ENCODE measurements at regions not wholly inside any gene's neighbourhood (a gene's known extent, or its start where the extent isn't known, plus 50 kb on each side); places are given as distances from the start of the nearest gene placed in this dataset.
A peak's percentile ranks its signal among the peaks of the same experiment; 100 is the strongest.

GRCh38 chr12:30019366-30020140 is 235.8 kb upstream of the TMTC1 start:
- 31% methylated on average over 4 of the region's 4 CpGs for WGBS
- no peaks in the 10 kb centered on the region for H3K79me1 ChIP-seq (replicated peaks; ENCODE audit: low read length, poor library complexity, severe bottlenecking)
- no peak overlapping the region for H3K4me3 ChIP-seq (ENCODE audit: insufficient read depth in 1 of 2, low read depth in 1 of 2, low read length in 2 of 2)
- no peak overlapping the region for H3K9ac ChIP-seq (ENCODE audit: low read length)
- no peak overlapping the region for H3K14ac ChIP-seq (ENCODE audit: low read length in 2 of 2)
- peak overlapping the region in 1 of 2 experiments; percentile 76 for H3K4ac ChIP-seq (ENCODE audit: low read depth in 1 of 2, low read length in 2 of 2)
- peak overlapping the region; percentile 35 for H3K4me2 ChIP-seq (ENCODE audit: low read length, poor library complexity, severe bottlenecking)
- no peak overlapping the region for H2BK15ac ChIP-seq (ENCODE audit: low read depth, poor library complexity, severe bottlenecking)
- no peak overlapping the region for H4K91ac ChIP-seq (ENCODE audit: low read length)
- no peaks in the 10 kb centered on the region for H3K36me3 ChIP-seq (ENCODE audit: control insufficient read depth in 1 of 2, insufficient read depth in 2 of 2, low read depth in 1 of 2, low read length in 2 of 2)
- peak; percentile 69 for DNase-seq
- H2BK5ac ChIP-seq (ENCODE audit: low read depth, low read length, poor library complexity, severe bottlenecking): no peak overlapping the region
- no peak overlapping the region for H2AFZ ChIP-seq (ENCODE audit: low read depth, low read length)
- H2BK120ac ChIP-seq (ENCODE audit: low read depth, low read length): no peak overlapping the region
- H3K9me3 ChIP-seq (ENCODE audit: control insufficient read depth, low read length): no peaks in the 10 kb centered on the region
- H3K4me1 ChIP-seq (ENCODE audit: control insufficient read depth, insufficient read depth, low read depth, low read length): no peaks in the 10 kb centered on the region
- peak overlapping the region; percentile 18 to 67 for H2BK12ac ChIP-seq (ENCODE audit: low read length in 2 of 2)
- H3K23ac ChIP-seq (ENCODE audit: low read length in 2 of 2): no peak overlapping the region
- no peak overlapping the region for H3K27ac ChIP-seq (ENCODE audit: low read length, poor library complexity, severe bottlenecking)
- no peaks in the 10 kb centered on the region for H3K27me3 ChIP-seq (ENCODE audit: control insufficient read depth in 1 of 2, insufficient read depth in 1 of 2, low read length in 2 of 2)
- H2AK5ac ChIP-seq (ENCODE audit: low read length, severe bottlenecking): no peak overlapping the region
- no peak overlapping the region for H4K8ac ChIP-seq (ENCODE audit: low read length)
- no peak overlapping the region for H3K18ac ChIP-seq (ENCODE audit: low read depth in 1 of 2, low read length in 2 of 2)

- H3K36me3 ChIP-seq (ENCODE audit: control insufficient read depth in 1 of 2, insufficient read depth in 2 of 2, low read depth in 1 of 2, low read length in 2 of 2): no peaks in the 10 kb centered on the region
- WGBS: 93% methylated on average over 9 of the region's 10 CpGs
- no peaks in the 10 kb centered on the region for H3K9me3 ChIP-seq (ENCODE audit: control insufficient read depth, low read length)
- no peak overlapping the region for H2BK15ac ChIP-seq (ENCODE audit: low read depth, poor library complexity, severe bottlenecking)
- no peak overlapping the region for H2BK5ac ChIP-seq (ENCODE audit: low read depth, low read length, poor library complexity, severe bottlenecking)
- no peak overlapping the region for H3K14ac ChIP-seq (ENCODE audit: low read length in 2 of 2)
- H2BK12ac ChIP-seq (ENCODE audit: low read length in 2 of 2): peak overlapping the region; percentile 15 to 63
- no peak overlapping the region for H2BK120ac ChIP-seq (ENCODE audit: low read depth, low read length)
- no peak overlapping the region for H3K4me2 ChIP-seq (ENCODE audit: low read length, poor library complexity, severe bottlenecking)
- no peak overlapping the region for H3K4ac ChIP-seq (ENCODE audit: low read depth in 1 of 2, low read length in 2 of 2)
- H3K27ac ChIP-seq (ENCODE audit: low read length, poor library complexity, severe bottlenecking): no peak overlapping the region
- H3K4me1 ChIP-seq (ENCODE audit: control insufficient read depth, insufficient read depth, low read depth, low read length): peaks cover 2% of the 10 kb centered on the region
- H2AFZ ChIP-seq (ENCODE audit: low read depth, low read length): no peak overlapping the region
- H3K23ac ChIP-seq (ENCODE audit: low read length in 2 of 2): no peak overlapping the region
- no peak for DNase-seq
- no peak overlapping the region for H3K4me3 ChIP-seq (ENCODE audit: insufficient read depth in 1 of 2, low read depth in 1 of 2, low read length in 2 of 2)
- H3K9ac ChIP-seq (ENCODE audit: low read length): no peak overlapping the region
- H2AK5ac ChIP-seq (ENCODE audit: low read length, severe bottlenecking): no peak overlapping the region
- no peak overlapping the region for H4K8ac ChIP-seq (ENCODE audit: low read length)
- no peaks in the 10 kb centered on the region for H3K79me1 ChIP-seq (replicated peaks; ENCODE audit: low read length, poor library complexity, severe bottlenecking)
- peak overlapping the region; percentile 6 to 8 for H3K18ac ChIP-seq (ENCODE audit: low read depth in 1 of 2, low read length in 2 of 2)
- no peak overlapping the region for H4K91ac ChIP-seq (ENCODE audit: low read length)
- no peaks in the 10 kb centered on the region for H3K27me3 ChIP-seq (ENCODE audit: control insufficient read depth in 1 of 2, insufficient read depth in 1 of 2, low read length in 2 of 2)
These were observed 232.9 kb upstream of the TMTC1 start for GRCh38 chr12:30016540-30017055.

GRCh38 chr12:30015631-30016337 is 232.0 kb upstream of the TMTC1 start:
- no peaks in the 10 kb centered on the region for H3K36me3 ChIP-seq (ENCODE audit: control insufficient read depth in 1 of 2, insufficient read depth in 2 of 2, low read depth in 1 of 2, low read length in 2 of 2)
- H3K18ac ChIP-seq (ENCODE audit: low read depth in 1 of 2, low read length in 2 of 2): peak overlapping the region in 1 of 2 experiments; percentile 84
- 84% methylated on average over 5 of the region's 5 CpGs for WGBS

DNA sequence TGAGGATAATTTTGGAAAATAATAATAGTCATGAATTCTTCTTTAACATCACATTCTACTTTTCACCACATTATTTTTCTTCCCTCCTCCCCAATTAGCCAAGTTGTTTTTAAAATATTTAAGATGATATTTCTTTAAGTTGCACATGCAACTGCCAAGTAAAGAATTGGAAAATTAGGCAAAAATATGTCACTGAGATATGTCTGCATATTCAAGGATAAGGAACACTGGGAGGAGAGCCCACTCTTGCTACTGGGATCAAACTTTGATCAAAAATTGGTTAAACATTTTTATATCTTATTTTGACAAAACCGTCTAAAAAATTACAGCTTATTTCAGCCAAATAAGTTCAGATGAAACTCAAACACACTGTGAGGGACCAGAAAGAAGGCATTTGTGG is 231.2 kb upstream of the TMTC1 start:
- Histone ChIP-seq H2BK15ac (ENCODE audit: low read depth, poor library complexity, severe bottlenecking) (no peak overlapping the region), H3K4ac (ENCODE audit: low read depth in 1 of 2, low read length in 2 of 2) (no peak overlapping the region), H2AK5ac (ENCODE audit: low read length, severe bottlenecking) (no peak overlapping the region), H3K27ac (ENCODE audit: low read length, poor library complexity, severe bottlenecking) (no peak overlapping the region), H4K8ac (ENCODE audit: low read length) (no peak overlapping the region), H3K4me2 (ENCODE audit: low read length, poor library complexity, severe bottlenecking) (no peak overlapping the region), H3K27me3 (ENCODE audit: control insufficient read depth in 1 of 2, insufficient read depth in 1 of 2, low read length in 2 of 2) (no peaks in the 10 kb centered on the region), H3K4me3 (ENCODE audit: insufficient read depth in 1 of 2, low read depth in 1 of 2, low read length in 2 of 2) (no peak overlapping the region), H3K14ac (ENCODE audit: low read length in 2 of 2) (no peak overlapping the region), H3K9me3 (ENCODE audit: control insufficient read depth, low read length) (no peaks in the 10 kb centered on the region), H3K36me3 (ENCODE audit: control insufficient read depth in 1 of 2, insufficient read depth in 2 of 2, low read depth in 1 of 2, low read length in 2 of 2) (no peaks in the 10 kb centered on the region), H3K79me1 (replicated peaks; ENCODE audit: low read length, poor library complexity, severe bottlenecking) (no peaks in the 10 kb centered on the region), H3K4me1 (ENCODE audit: control insufficient read depth, insufficient read depth, low read depth, low read length) (peaks cover 2% of the 10 kb centered on the region), H3K9ac (ENCODE audit: low read length) (no peak overlapping the region), H3K23ac (ENCODE audit: low read length in 2 of 2) (no peak overlapping the region), H2AFZ (ENCODE audit: low read depth, low read length) (no peak overlapping the region), H2BK12ac (ENCODE audit: low read length in 2 of 2) (no peak overlapping the region), H4K91ac (ENCODE audit: low read length) (no peak overlapping the region), H2BK5ac (ENCODE audit: low read depth, low read length, poor library complexity, severe bottlenecking) (no peak overlapping the region), H2BK120ac (ENCODE audit: low read depth, low read length) (no peak overlapping the region), H3K18ac (ENCODE audit: low read depth in 1 of 2, low read length in 2 of 2) (no peak overlapping the region)
- WGBS: 83% methylated on average over 1 of the region's 1 CpG
- DNase-seq: no peak

More at GRCh38 chr12:30015631-30016337, 232.0 kb upstream of the TMTC1 start:
- H2AFZ ChIP-seq (ENCODE audit: low read depth, low read length): no peak overlapping the region
- H3K4me1 ChIP-seq (ENCODE audit: control insufficient read depth, insufficient read depth, low read depth, low read length): peaks cover 2% of the 10 kb centered on the region
- H4K8ac ChIP-seq (ENCODE audit: low read length): no peak overlapping the region
- H2BK12ac ChIP-seq (ENCODE audit: low read length in 2 of 2): peak overlapping the region in 1 of 2 experiments; percentile 10
- no peak overlapping the region for H2BK15ac ChIP-seq (ENCODE audit: low read depth, poor library complexity, severe bottlenecking)
- no peak overlapping the region for H3K4ac ChIP-seq (ENCODE audit: low read depth in 1 of 2, low read length in 2 of 2)
- no peak overlapping the region for H2BK5ac ChIP-seq (ENCODE audit: low read depth, low read length, poor library complexity, severe bottlenecking)
- no peak overlapping the region for H3K23ac ChIP-seq (ENCODE audit: low read length in 2 of 2)
- no peak overlapping the region for H3K4me3 ChIP-seq (ENCODE audit: insufficient read depth in 1 of 2, low read depth in 1 of 2, low read length in 2 of 2)
- no peaks in the 10 kb centered on the region for H3K9me3 ChIP-seq (ENCODE audit: control insufficient read depth, low read length)
- no peak overlapping the region for H3K9ac ChIP-seq (ENCODE audit: low read length)
- DNase-seq: no peak
- no peak overlapping the region for H3K27ac ChIP-seq (ENCODE audit: low read length, poor library complexity, severe bottlenecking)
- no peaks in the 10 kb centered on the region for H3K79me1 ChIP-seq (replicated peaks; ENCODE audit: low read length, poor library complexity, severe bottlenecking)
- no peaks in the 10 kb centered on the region for H3K27me3 ChIP-seq (ENCODE audit: control insufficient read depth in 1 of 2, insufficient read depth in 1 of 2, low read length in 2 of 2)
- H3K14ac ChIP-seq (ENCODE audit: low read length in 2 of 2): peak overlapping the region in 1 of 2 experiments; percentile 55
- H2BK120ac ChIP-seq (ENCODE audit: low read depth, low read length): no peak overlapping the region
- H4K91ac ChIP-seq (ENCODE audit: low read length): no peak overlapping the region
- no peak overlapping the region for H2AK5ac ChIP-seq (ENCODE audit: low read length, severe bottlenecking)
- no peak overlapping the region for H3K4me2 ChIP-seq (ENCODE audit: low read length, poor library complexity, severe bottlenecking)

All from mesenchymal stem cell (in vitro differentiated cells and primary cell).